ENCODE measurements at regions not wholly inside any gene's neighbourhood (a gene's known extent, or its start where the extent isn't known, plus 50 kb on each side); places are given as distances from the start of the nearest gene placed in this dataset.

GRCh38 chr2:113818382-113818951, 62.0 kb upstream of the SLC35F5 start:
- peak overlapping the region; percentile 97 for H2BK120ac ChIP-seq (ENCODE audit: low read depth, low read length)
- peaks cover 9% of the 10 kb centered on the region for H3K4me1 ChIP-seq (ENCODE audit: control insufficient read depth, insufficient read depth, low read length)
- no peak overlapping the region for H2AK5ac ChIP-seq (ENCODE audit: low read depth, low read length)
- peak overlapping the region; percentile 88 for H3K4ac ChIP-seq (ENCODE audit: low read depth, low read length)
- ChIA-PET CTCF (interaction anchor here (0.6 to 1.0 kb wide), 2 partner anchors 10 to 117 kb away, joined by 3 to 4 read pairs; no protein-coding TSS in a partner anchor), POLR2A (ENCODE audit: unreplicated experiment) (interaction anchor here (0.8 to 1.0 kb wide), 2 partner anchors 62 to 72 kb away, joined by 3 read pairs; partner anchors contain the start of gene SLC35F5)
- BruUV-seq (replicated peaks) = no TSS peak
- H3K9me3 ChIP-seq (ENCODE audit: control insufficient read depth, insufficient read depth, low read length) = no peaks in the 10 kb centered on the region
- H4K91ac ChIP-seq (ENCODE audit: insufficient read depth, low read depth, low read length) = peak overlapping the region; percentile 89
- intact Hi-C loops (cut with micrococcal nuclease) (loop anchor here (1.0 to 2.0 kb wide), 2 partner anchors 62 to 70 kb away; partner anchors contain the start of gene SLC35F5), dilution Hi-C loops (cut with HindIII; ENCODE audit: low sequenced_read_pairs, unreplicated experiment) (no loop called here), in situ Hi-C loops (cut with MboI; ENCODE audit: low sequenced_read_pairs) (no loop called here)
- no peaks in the 10 kb centered on the region for H4K20me1 ChIP-seq (ENCODE audit: insufficient read depth, low read length)
- peak overlapping the region; percentile 94 for H3K56ac ChIP-seq (ENCODE audit: extremely low read depth, insufficient read depth, low read length)
- peak overlapping the region; percentile 88 for H2AFZ ChIP-seq (replicated peaks; ENCODE audit: low read length, poor library complexity)
- peak overlapping the region in 1 of 2 experiments; percentile 83; a peak in 3 of 4 replicates for H4K8ac ChIP-seq (ENCODE audit: low read depth in 2 of 2, low read length in 2 of 2)
- H3K27me3 ChIP-seq (ENCODE audit: control insufficient read depth, insufficient read depth, low read length) = no peaks in the 10 kb centered on the region
- peak overlapping the region; percentile 26; the same call in 1 of the 2 replicates for H4K5ac ChIP-seq (ENCODE audit: low read depth, low read length)
- peak overlapping the region; percentile 80; the same call in 1 of the 2 replicates for H3K23ac ChIP-seq (ENCODE audit: low read depth, low read length)
- peaks cover 9% of the 10 kb centered on the region for H3K9me1 ChIP-seq (ENCODE audit: insufficient read depth, low read length)
- H3K4me3 ChIP-seq (ENCODE audit: insufficient read depth, low read depth, low read length) = peak overlapping the region; percentile 1; the same call in 1 of the 2 replicates
- H2BK15ac ChIP-seq (ENCODE audit: low read depth, low read length) = peak overlapping the region; percentile 64; the same call in 2 of the 3 replicates
- 11% methylated on average over 3 of the region's 10 CpGs; no CpG with 5 or more reads in 1 of the 2 experiments for WGBS, 2 experiments (ENCODE audit: extremely low coverage in 2 of 2, insufficient read length in 1 of 2)
- H3K79me1 ChIP-seq (ENCODE audit: low read depth in 1 of 2, low read length in 2 of 2) = no peaks in the 10 kb centered on the region
- H3K4me2 ChIP-seq (ENCODE audit: low read depth, low read length) = peak overlapping the region; percentile 30; the same call in 1 of the 2 replicates
- peak overlapping the region; percentile 93 for H2BK20ac ChIP-seq (ENCODE audit: low read depth, low read length)
- peak overlapping the region; percentile 77 for H2BK5ac ChIP-seq (ENCODE audit: low read depth, low read length, poor library complexity, severe bottlenecking)
- no peaks in the 10 kb centered on the region for H3K36me3 ChIP-seq (ENCODE audit: control insufficient read depth, insufficient read depth, low read length)
- peak overlapping the region; percentile 72 for H3K27ac ChIP-seq (ENCODE audit: insufficient read depth, low read length)
- DNase-seq (peak; percentile 100), ATAC-seq (ENCODE audit: low read depth) (peak; percentile 98)
- H3K9ac ChIP-seq (ENCODE audit: low read depth, low read length) = peak overlapping the region; percentile 23
- H3K14ac ChIP-seq (replicated peaks; ENCODE audit: low read depth, low read length) = peak overlapping the region; percentile 85
- peak overlapping the region; percentile 32 for H3K18ac ChIP-seq (ENCODE audit: low read depth, low read length)
- H2AK9ac ChIP-seq (replicated peaks; ENCODE audit: low read depth, low read length, poor library complexity) = peak overlapping the region; percentile 39
- TF ChIP-seq RFX5 (IDR thresholded peaks at IDR 0.05; ENCODE audit: low read depth, low read length) (no peak), MXI1 (IDR thresholded peaks at IDR 0.05; ENCODE audit: borderline replicate concordance, low read depth, low read length) (peak; percentile 78; the same call in 1 of the 2 replicates), POLR2A (IDR thresholded peaks at IDR 0.05; ENCODE audit: low read depth, low read length) (no peak), RAD21 (IDR thresholded peaks at IDR 0.05; ENCODE audit: low read length) (peak; percentile 44; the same call in 1 of the 2 replicates), SMC3 (IDR thresholded peaks at IDR 0.05; ENCODE audit: low read depth, low read length) (peak; percentile 33), MAZ (IDR thresholded peaks at IDR 0.05; ENCODE audit: borderline replicate concordance, low read depth, low read length) (peak; percentile 84; the same call in 1 of the 2 replicates), CHD1 (IDR thresholded peaks at IDR 0.05; ENCODE audit: low read depth, low read length) (no peak), RCOR1 (IDR thresholded peaks at IDR 0.05; ENCODE audit: insufficient replicate concordance, low read length) (peak; percentile 92), FOS (IDR thresholded peaks at IDR 0.05; ENCODE audit: low read depth, low read length) (peak; percentile 91), BHLHE40 (IDR thresholded peaks at IDR 0.05; ENCODE audit: low read depth, low read length) (peak; percentile 98), CEBPB (IDR thresholded peaks at IDR 0.05; ENCODE audit: low read depth, low read length) (peak; percentile 53)
- TF ChIP-seq, protein P1, sequence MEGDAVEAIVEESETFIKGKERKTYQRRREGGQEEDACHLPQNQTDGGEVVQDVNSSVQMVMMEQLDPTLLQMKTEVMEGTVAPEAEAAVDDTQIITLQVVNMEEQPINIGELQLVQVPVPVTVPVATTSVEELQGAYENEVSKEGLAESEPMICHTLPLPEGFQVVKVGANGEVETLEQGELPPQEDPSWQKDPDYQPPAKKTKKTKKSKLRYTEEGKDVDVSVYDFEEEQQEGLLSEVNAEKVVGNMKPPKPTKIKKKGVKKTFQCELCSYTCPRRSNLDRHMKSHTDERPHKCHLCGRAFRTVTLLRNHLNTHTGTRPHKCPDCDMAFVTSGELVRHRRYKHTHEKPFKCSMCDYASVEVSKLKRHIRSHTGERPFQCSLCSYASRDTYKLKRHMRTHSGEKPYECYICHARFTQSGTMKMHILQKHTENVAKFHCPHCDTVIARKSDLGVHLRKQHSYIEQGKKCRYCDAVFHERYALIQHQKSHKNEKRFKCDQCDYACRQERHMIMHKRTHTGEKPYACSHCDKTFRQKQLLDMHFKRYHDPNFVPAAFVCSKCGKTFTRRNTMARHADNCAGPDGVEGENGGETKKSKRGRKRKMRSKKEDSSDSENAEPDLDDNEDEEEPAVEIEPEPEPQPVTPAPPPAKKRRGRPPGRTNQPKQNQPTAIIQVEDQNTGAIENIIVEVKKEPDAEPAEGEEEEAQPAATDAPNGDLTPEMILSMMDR (conservative IDR thresholded peaks at IDR 0.05; ENCODE audit: low read depth, low read length) = no peak
- TF ChIP-seq, protein P2, sequence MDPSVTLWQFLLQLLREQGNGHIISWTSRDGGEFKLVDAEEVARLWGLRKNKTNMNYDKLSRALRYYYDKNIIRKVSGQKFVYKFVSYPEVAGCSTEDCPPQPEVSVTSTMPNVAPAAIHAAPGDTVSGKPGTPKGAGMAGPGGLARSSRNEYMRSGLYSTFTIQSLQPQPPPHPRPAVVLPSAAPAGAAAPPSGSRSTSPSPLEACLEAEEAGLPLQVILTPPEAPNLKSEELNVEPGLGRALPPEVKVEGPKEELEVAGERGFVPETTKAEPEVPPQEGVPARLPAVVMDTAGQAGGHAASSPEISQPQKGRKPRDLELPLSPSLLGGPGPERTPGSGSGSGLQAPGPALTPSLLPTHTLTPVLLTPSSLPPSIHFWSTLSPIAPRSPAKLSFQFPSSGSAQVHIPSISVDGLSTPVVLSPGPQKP (IDR thresholded peaks at IDR 0.05; ENCODE audit: borderline replicate concordance, low read depth, low read length) = no peak
- TF ChIP-seq, protein P3, sequence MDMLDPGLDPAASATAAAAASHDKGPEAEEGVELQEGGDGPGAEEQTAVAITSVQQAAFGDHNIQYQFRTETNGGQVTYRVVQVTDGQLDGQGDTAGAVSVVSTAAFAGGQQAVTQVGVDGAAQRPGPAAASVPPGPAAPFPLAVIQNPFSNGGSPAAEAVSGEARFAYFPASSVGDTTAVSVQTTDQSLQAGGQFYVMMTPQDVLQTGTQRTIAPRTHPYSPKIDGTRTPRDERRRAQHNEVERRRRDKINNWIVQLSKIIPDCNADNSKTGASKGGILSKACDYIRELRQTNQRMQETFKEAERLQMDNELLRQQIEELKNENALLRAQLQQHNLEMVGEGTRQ (IDR thresholded peaks at IDR 0.05; ENCODE audit: low read depth, low read length) = no peak
